NCI-H2029 treated with DMSO at 0.1 percent for 48 hours (cell line): ENCODE measurements at regions not wholly inside any gene's neighbourhood (a gene's known extent, or its start where the extent isn't known, plus 50 kb on each side); places are given as distances from the start of the nearest gene placed in this dataset.

Source experiments
- DNase-seq: peaks from one replicate; lab custom pipeline; 2025; lab: John Stamatoyannopoulos, UW

GRCh38 chr16:5851393-5851982, 753.9 kb upstream of the EEF2KMT start:
- no peak for DNase-seq

GRCh38 chr16:5850632-5851392, 753.2 kb upstream of the EEF2KMT start:
- DNase-seq: no peak

GRCh38 chr16:5845046-5845445, 747.5 kb upstream of the EEF2KMT start:
- DNase-seq: no peak

GRCh38 chr16:5841974-5842373, 744.4 kb upstream of the EEF2KMT start:
- DNase-seq: no peak

GRCh38 chr16:5838725-5839124, 741.1 kb upstream of the EEF2KMT start:
- no peak for DNase-seq

- no peak for DNase-seq
Measured at GRCh38 chr16:5838071-5838470, 740.5 kb upstream of the EEF2KMT start.

GRCh38 chr16:5837007-5837670, 739.5 kb upstream of the EEF2KMT start:
- DNase-seq: no peak

GRCh38 chr16:5835876-5836275, 738.3 kb upstream of the EEF2KMT start:
- DNase-seq: no peak

GRCh38 chr16:5826332-5826731, 728.7 kb upstream of the EEF2KMT start:
- DNase-seq: no peak

- DNase-seq: no peak
Measured at GRCh38 chr16:5820472-5820871, 722.9 kb upstream of the EEF2KMT start.

- DNase-seq: no peak
Measured at GRCh38 chr16:5815570-5816237, 718.1 kb upstream of the EEF2KMT start.

- no peak for DNase-seq
Measured at GRCh38 chr16:5801396-5801795, 703.8 kb upstream of the EEF2KMT start.

- DNase-seq: no peak
Measured at GRCh38 chr16:5793556-5793955, 696.0 kb upstream of the EEF2KMT start.

GRCh38 chr16:5791011-5791657, 693.5 kb upstream of the EEF2KMT start:
- DNase-seq: no peak

GRCh38 chr16:5790512-5790911, 692.9 kb upstream of the EEF2KMT start:
- DNase-seq: no peak

- DNase-seq: no peak
Measured at GRCh38 chr16:5789033-5789432, 691.4 kb upstream of the EEF2KMT start.

- DNase-seq: no peak
Measured at GRCh38 chr16:5781436-5781835, 683.8 kb upstream of the EEF2KMT start.

GRCh38 chr16:5776876-5777275, 679.3 kb upstream of the EEF2KMT start:
- no peak for DNase-seq

GRCh38 chr16:5775916-5776315, 678.3 kb upstream of the EEF2KMT start:
- no peak for DNase-seq

GRCh38 chr16:5770118-5770517, 672.5 kb upstream of the EEF2KMT start:
- DNase-seq: no peak

GRCh38 chr16:5769513-5769912, 671.9 kb upstream of the EEF2KMT start:
- DNase-seq: no peak

GRCh38 chr16:5768445-5768844, 670.9 kb upstream of the EEF2KMT start:
- no peak for DNase-seq
